ENCODE measurements at regions not wholly inside any gene's neighbourhood (a gene's known extent, or its start where the extent isn't known, plus 50 kb on each side); places are given as distances from the start of the nearest gene placed in this dataset.

DNA sequence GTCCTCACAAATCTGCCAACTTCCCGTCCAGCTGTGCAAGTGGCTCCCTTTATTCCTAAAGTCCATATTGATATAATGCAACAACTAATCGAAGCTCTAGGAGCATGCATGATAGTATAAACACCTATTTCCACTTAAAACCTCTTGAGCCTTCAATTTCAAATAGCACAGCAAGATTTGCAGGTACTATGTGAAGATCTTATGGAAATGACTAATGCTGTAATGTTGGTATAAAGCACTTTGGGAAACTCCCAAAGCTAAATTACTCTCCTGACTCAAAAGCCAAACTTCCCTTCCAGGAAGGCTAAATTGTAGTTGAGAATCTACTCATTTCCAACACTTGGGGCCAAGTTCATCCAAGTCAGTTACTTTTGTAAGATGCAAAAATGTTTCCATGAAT is 287.6 kb upstream of the CDH11 start:
- TF ChIP-seq SUZ12 (IDR thresholded peaks at IDR 0.05; ENCODE audit: low read length): no peak
- TF ChIP-seq EZH2 (IDR thresholded peaks at IDR 0.05; ENCODE audit: low read depth, low read length, severe bottlenecking): no peak
- TF ChIP-seq CTCF (IDR thresholded peaks at IDR 0.05; ENCODE audit: control extremely low read depth in 1 of 3, insufficient read depth in 1 of 3, low read depth in 1 of 3, low read length in 3 of 3): no peak
- TF ChIP-seq YY1 (IDR thresholded peaks at IDR 0.05; ENCODE audit: low read depth, low read length): no peak
- TF ChIP-seq EP300 (IDR thresholded peaks at IDR 0.05; ENCODE audit: borderline replicate concordance in 1 of 2, low read depth in 2 of 2, low read length in 2 of 2): no peak

All from H1 (cell line).